HG03342 (cell line): ENCODE measurements at regions not wholly inside any gene's neighbourhood (a gene's known extent, or its start where the extent isn't known, plus 50 kb on each side); places are given as distances from the start of the nearest gene placed in this dataset.
"Not testable (repeated sequence)": the region's sequence is repeated elsewhere in the genome, so short reads cannot be mapped to it uniquely, and the experiment has no call there.

Experiments
- ATAC-seq: cut with Tn5 transposase; IDR thresholded peaks from one replicate; pipeline ENCODE4 v1.9.1; 2021; ENCODE audit warnings: mild to moderate bottlenecking, moderate library complexity; ENCODE audit not compliant: unreplicated experiment

- ATAC-seq, result no peak
Observed at GRCh38 chr6:85866758-85867401, 224.2 kb upstream of the SYNCRIP start.

- ATAC-seq, result no peak
Observed at GRCh38 chr6:85866370-85866730, 223.7 kb upstream of the SYNCRIP start.

- peak; percentile 71 for ATAC-seq
Observed at GRCh38 chr6:85865420-85866369, 223.0 kb upstream of the SYNCRIP start.

GRCh38 chr6:85864453-85865401 lies 222.0 kb upstream of the SYNCRIP start:
- no peak for ATAC-seq

- no peak for ATAC-seq
Observed at GRCh38 chr6:85856235-85856634, 213.5 kb upstream of the SYNCRIP start.

- not testable (repeated sequence) for ATAC-seq
Observed at GRCh38 chr6:85838351-85839119, 195.8 kb upstream of the SYNCRIP start.

GRCh38 chr6:85828973-85829372 lies 186.3 kb upstream of the SYNCRIP start:
- no peak for ATAC-seq

- ATAC-seq, result no peak
Observed at GRCh38 chr6:85826997-85827396, 184.3 kb upstream of the SYNCRIP start.

- no peak for ATAC-seq
Observed at GRCh38 chr6:85824329-85824728, 181.6 kb upstream of the SYNCRIP start.

GRCh38 chr6:85810558-85810957 lies 167.9 kb upstream of the SYNCRIP start:
- no peak for ATAC-seq

- ATAC-seq, result no peak
Observed at GRCh38 chr6:85803721-85804120, 161.0 kb upstream of the SYNCRIP start.

GRCh38 chr6:85802162-85802561 lies 159.5 kb upstream of the SYNCRIP start:
- no peak for ATAC-seq

GRCh38 chr6:85798931-85799652 lies 156.4 kb upstream of the SYNCRIP start:
- no peak for ATAC-seq

GRCh38 chr6:85797993-85798392 lies 155.3 kb upstream of the SYNCRIP start:
- no peak for ATAC-seq

GRCh38 chr6:85795945-85796344 lies 153.3 kb upstream of the SYNCRIP start:
- no peak for ATAC-seq

- ATAC-seq, result no peak
Observed at GRCh38 chr6:85792254-85792653, 149.6 kb upstream of the SYNCRIP start.

GRCh38 chr6:85775883-85776282 lies 133.2 kb upstream of the SYNCRIP start:
- no peak for ATAC-seq

- ATAC-seq, result no peak
Observed at GRCh38 chr6:85772641-85773040, 130.0 kb upstream of the SYNCRIP start.

- no peak for ATAC-seq
Observed at GRCh38 chr6:85771925-85772430, 129.3 kb upstream of the SYNCRIP start.
